IMR-90 (cell line): ENCODE measurements at regions not wholly inside any gene's neighbourhood (a gene's known extent, or its start where the extent isn't known, plus 50 kb on each side); places are given as distances from the start of the nearest gene placed in this dataset.

Source experiments
- ATAC-seq: fragments of 200-7000 bp; cut with Tn5 transposase; 2 replicates; pipeline ENCODE4 v1.9.1; 2020; ENCODE audit warnings: low read depth, mild to moderate bottlenecking, moderate library complexity
- BruUV-seq: library from RNA; stranded (reverse); fragments of 400-500 nt; replicated peaks from 2 replicates; lab custom pipeline; 2021; lab: Mats Ljungman, UMichigan
- CTCF ChIA-PET: fragments of 300-600 bp; formaldehyde crosslinking; extraction: SDS; loops from one replicate; lab custom pipeline; 2021; ENCODE audit warnings: antibody characterized with exemption; lab: Yijun Ruan, JAX
- POLR2A ChIA-PET: fragments of 300-600 bp; sonication (Branson Sonifier 250); formaldehyde crosslinking; loops from one replicate; lab custom pipeline; 2022; ENCODE audit warnings: antibody characterized with exemption; ENCODE audit not compliant: unreplicated experiment; lab: Charles Lee
- DNase-seq: peaks from one replicate; pipeline ENCODE4 v3.0.0; 2013
- H2AFZ ChIP-seq: replicated peaks from 2 replicates; pipeline ENCODE3; 2013; ENCODE audit warnings: low read length, mild to moderate bottlenecking; ENCODE audit not compliant: poor library complexity
- H2AK5ac ChIP-seq: 2 replicates; pipeline ENCODE4 v1.6.1; 2013; ENCODE audit warnings: low read depth, low read length, inconsistent platforms
- H2AK9ac ChIP-seq: replicated peaks from 2 replicates; pipeline ENCODE3; 2013; ENCODE audit warnings: mild to moderate bottlenecking, low read depth, low read length, moderate library complexity; ENCODE audit not compliant: poor library complexity
- H2BK120ac ChIP-seq: 2 replicates; pipeline ENCODE4 v1.6.1; 2013; ENCODE audit warnings: low read depth, low read length, inconsistent platforms
- H2BK15ac ChIP-seq: 3 replicates; pipeline ENCODE4 v1.6.1; 2013; ENCODE audit warnings: low read depth, low read length, inconsistent platforms
- H2BK20ac ChIP-seq: 2 replicates; pipeline ENCODE4 v1.6.1; 2013; ENCODE audit warnings: low read depth, mild to moderate bottlenecking, inconsistent platforms, low read length, moderate library complexity
- H2BK5ac ChIP-seq: 2 replicates; pipeline ENCODE4 v1.6.1; 2013; ENCODE audit warnings: mild to moderate bottlenecking, low read depth, low read length, inconsistent platforms; ENCODE audit not compliant: poor library complexity, severe bottlenecking
- H3K14ac ChIP-seq: replicated peaks from 2 replicates; pipeline ENCODE4 v1.6.1; 2013; ENCODE audit warnings: low read depth, low read length, inconsistent platforms
- H3K18ac ChIP-seq: 2 replicates; pipeline ENCODE4 v1.6.1; 2013; ENCODE audit warnings: low read depth, low read length, control low read depth
- H3K23ac ChIP-seq: 2 replicates; pipeline ENCODE4 v1.6.1; 2013; ENCODE audit warnings: low read depth, low read length, inconsistent platforms
- H3K27ac ChIP-seq: 2 replicates; pipeline ENCODE4 v1.5.1; 2013; ENCODE audit warnings: mild to moderate bottlenecking, control low read depth, low read length; ENCODE audit not compliant: insufficient read depth
- H3K27me3 ChIP-seq: 2 replicates; pipeline ENCODE4 v1.6.1; 2013; ENCODE audit warnings: low read length; ENCODE audit not compliant: control insufficient read depth, insufficient read depth
- H3K36me3 ChIP-seq: 2 replicates; pipeline ENCODE4 v1.6.1; 2013; ENCODE audit warnings: low read length, mixed read lengths; ENCODE audit not compliant: control insufficient read depth, insufficient read depth
- H3K4ac ChIP-seq: 2 replicates; pipeline ENCODE4 v1.6.1; 2013; ENCODE audit warnings: low read depth, low read length, inconsistent platforms
- H3K4me1 ChIP-seq: 2 replicates; pipeline ENCODE4 v1.6.1; 2013; ENCODE audit warnings: low read length, mixed read lengths; ENCODE audit not compliant: control insufficient read depth, insufficient read depth
- H3K4me2 ChIP-seq: 2 replicates; pipeline ENCODE4 v1.6.1; 2013; ENCODE audit warnings: low read depth, mild to moderate bottlenecking, control low read depth, low read length, moderate library complexity
- H3K4me3 ChIP-seq: 2 replicates; pipeline ENCODE4 v1.5.1; 2013; ENCODE audit warnings: low read depth, mild to moderate bottlenecking, control low read depth, low read length, moderate library complexity; ENCODE audit not compliant: insufficient read depth
- H3K56ac ChIP-seq: 2 replicates; pipeline ENCODE4 v1.6.1; 2013; ENCODE audit warnings: low read length, inconsistent platforms; ENCODE audit not compliant: insufficient read depth; ENCODE audit errors: extremely low read depth
- H3K79me1 ChIP-seq, 2 experiments: 2 replicates each; pipeline ENCODE4 v1.6.1; 2013; ENCODE audit warnings: low read length in 2 of 2, inconsistent platforms in 1 of 2, low read depth in 1 of 2
- H3K9ac ChIP-seq: 2 replicates; pipeline ENCODE4 v1.6.1; 2013; ENCODE audit warnings: low read depth, low read length, control low read depth
- H3K9me1 ChIP-seq: 2 replicates; pipeline ENCODE4 v1.6.1; 2013; ENCODE audit warnings: low read length, inconsistent platforms; ENCODE audit not compliant: insufficient read depth
- H3K9me3 ChIP-seq: 2 replicates; pipeline ENCODE4 v1.6.1; 2013; ENCODE audit warnings: low read length; ENCODE audit not compliant: control insufficient read depth, insufficient read depth
- H4K20me1 ChIP-seq: 2 replicates; pipeline ENCODE4 v1.6.1; 2013; ENCODE audit warnings: low read length, inconsistent platforms; ENCODE audit not compliant: insufficient read depth
- H4K5ac ChIP-seq: 2 replicates; pipeline ENCODE4 v1.6.1; 2013; ENCODE audit warnings: mild to moderate bottlenecking, low read depth, low read length, control low read depth
- H4K8ac ChIP-seq, 2 experiments: 2 replicates each; pipeline ENCODE4 v1.6.1; 2013; ENCODE audit warnings: low read depth in 2 of 2, low read length in 2 of 2, control low read depth in 1 of 2, inconsistent platforms in 1 of 2
- H4K91ac ChIP-seq: 2 replicates; pipeline ENCODE4 v1.6.1; 2013; ENCODE audit warnings: low read depth, low read length, inconsistent platforms; ENCODE audit not compliant: insufficient read depth
- BHLHE40 ChIP-seq: fragments of 150-350 bp; IDR thresholded peaks from 2 replicates; pipeline ENCODE4 v1.6.1; 2016; ENCODE audit warnings: mild to moderate bottlenecking, low read depth, low read length
- CEBPB ChIP-seq: IDR thresholded peaks from 2 replicates; pipeline ENCODE4 v1.6.1; 2012; ENCODE audit warnings: low read depth, low read length, improper control_type of control experiment
- CHD1 ChIP-seq: IDR thresholded peaks from 2 replicates; pipeline ENCODE4 v1.6.1; 2012; ENCODE audit warnings: low read depth, low read length, improper control_type of control experiment
- CTCF ChIP-seq: conservative IDR thresholded peaks from 2 replicates; pipeline ENCODE4 v1.5.1; 2012; ENCODE audit warnings: mild to moderate bottlenecking, low read depth, low read length, improper control_type of control experiment
- ELK1 ChIP-seq: fragments of 150-350 bp; IDR thresholded peaks from 2 replicates; pipeline ENCODE4 v1.6.1; 2016; ENCODE audit warnings: low read depth, mild to moderate bottlenecking, low read length, moderate library complexity, borderline replicate concordance
- FOS ChIP-seq: fragments of 150-350 bp; IDR thresholded peaks from 2 replicates; pipeline ENCODE4 v1.6.1; 2016; ENCODE audit warnings: low read depth, low read length
- MXI1 ChIP-seq: IDR thresholded peaks from 2 replicates; pipeline ENCODE4 v1.6.1; 2012; ENCODE audit warnings: low read depth, mild to moderate bottlenecking, low read length, moderate library complexity, borderline replicate concordance
- NFE2L2 ChIP-seq: fragments of 150-350 bp; IDR thresholded peaks from 2 replicates; pipeline ENCODE4 v1.6.1; 2016; ENCODE audit warnings: low read depth, mild to moderate bottlenecking, low read length
- POLR2A ChIP-seq: IDR thresholded peaks from 2 replicates; pipeline ENCODE4 v1.6.1; 2012; ENCODE audit warnings: mild to moderate bottlenecking, low read depth, low read length
- RAD21 ChIP-seq: IDR thresholded peaks from 2 replicates; pipeline ENCODE4 v1.6.1; 2012; ENCODE audit warnings: low read length, improper control_type of control experiment
- RCOR1 ChIP-seq: IDR thresholded peaks from 2 replicates; pipeline ENCODE4 v1.6.1; 2012; ENCODE audit warnings: mild to moderate bottlenecking, low read length, improper control_type of control experiment; ENCODE audit not compliant: insufficient replicate concordance
- RFX5 ChIP-seq: IDR thresholded peaks from 2 replicates; pipeline ENCODE4 v1.8.0; 2012; ENCODE audit warnings: low read depth, mild to moderate bottlenecking, low read length, moderate library complexity
- SMC3 ChIP-seq: fragments of 150-350 bp; IDR thresholded peaks from 2 replicates; pipeline ENCODE4 v1.6.1; 2016; ENCODE audit warnings: low read depth, mild to moderate bottlenecking, antibody characterized with exemption, low read length, moderate library complexity
- WGBS, 2 experiments: methylation state at CpG; one replicate each; pipeline versions ENCODE4 v1.1.5 to v1.1.7; 2013; ENCODE audit warnings: missing lambda C conversion rate in 2 of 2; ENCODE audit not compliant: insufficient read length in 1 of 2; ENCODE audit errors: extremely low coverage in 2 of 2; 5-methylcytosine and 5-hydroxymethylcytosine counted together
- dilution Hi-C: fragments of 300-500 bp; cut with HindIII; formaldehyde crosslinking; loops from one replicate; pipeline ENCODE4 v1.14.3; 2018; ENCODE audit warnings: low sequenced_read_pairs; ENCODE audit not compliant: unreplicated experiment
- in situ Hi-C: fragments of 300-500 bp; cut with MboI; formaldehyde crosslinking; loops from 3 replicates; pipeline ENCODE4 v1.14.3; 2019; ENCODE audit warnings: low sequenced_read_pairs, inconsistent platforms, mixed read lengths
- intact Hi-C: fragments of 100-400 bp; cut with micrococcal nuclease; formaldehyde crosslinking; loops from 2 replicates; pipeline ENCODE4 v1.10.0; 2022

GRCh38 chr12:107511292-107511691 is 174.3 kb upstream of the PWP1 start:
- no peak for TF ChIP-seq FOS
- no peak for TF ChIP-seq POLR2A
- no peak for TF ChIP-seq RFX5
- TF ChIP-seq CHD1: no peak
- no peak for TF ChIP-seq CEBPB
- TF ChIP-seq MXI1: no peak
- no peak for TF ChIP-seq ELK1
- no peak for TF ChIP-seq RAD21
- TF ChIP-seq SMC3: no peak
- no peak for TF ChIP-seq NFE2L2
- no peak for TF ChIP-seq CTCF
- no peak for TF ChIP-seq RCOR1
- no peak for TF ChIP-seq BHLHE40
- dilution Hi-C loops: no loop called here
- H3K4me1 ChIP-seq: peaks cover 4% of the 10 kb centered on the region; the same call in 1 of the 2 replicates
- H3K27me3 ChIP-seq: peaks cover 4% of the 10 kb centered on the region; the same call in 1 of the 2 replicates
- intact Hi-C loops: no loop called here
- no peak overlapping the region for H2BK5ac ChIP-seq
- H2BK120ac ChIP-seq: no peak overlapping the region
- no peaks in the 10 kb centered on the region for H3K9me3 ChIP-seq
- H3K4me2 ChIP-seq: no peak overlapping the region
- H2BK20ac ChIP-seq: no peak overlapping the region
- no peak overlapping the region for H4K8ac ChIP-seq
- 20% methylated on average over 1 of the region's 3 CpGs; no CpG with 5 or more reads in 1 of the 2 experiments for WGBS, 2 experiments
- no peak overlapping the region for H2AFZ ChIP-seq
- POLR2A ChIA-PET: no interaction called here
- H2AK9ac ChIP-seq: no peak overlapping the region
- H3K4me3 ChIP-seq: no peak overlapping the region
- H3K14ac ChIP-seq: no peak overlapping the region
- H4K20me1 ChIP-seq: no peaks in the 10 kb centered on the region
- H3K9me1 ChIP-seq: no peaks in the 10 kb centered on the region; the same call in 1 of the 2 replicates
- H3K9ac ChIP-seq: no peak overlapping the region
- CTCF ChIA-PET: no interaction called here
- H2BK15ac ChIP-seq: no peak overlapping the region
- no peak for ATAC-seq
- no peaks in the 10 kb centered on the region for H3K79me1 ChIP-seq
- H3K36me3 ChIP-seq: no peaks in the 10 kb centered on the region
- no TSS peak for BruUV-seq
- no peak overlapping the region for H3K4ac ChIP-seq
- no peak overlapping the region for H3K27ac ChIP-seq
- peak; percentile 38 for DNase-seq
- no peak overlapping the region for H4K91ac ChIP-seq
- H2AK5ac ChIP-seq: no peak overlapping the region
- H3K23ac ChIP-seq: no peak overlapping the region
- no peak overlapping the region for H3K18ac ChIP-seq
- in situ Hi-C loops: no loop called here
- H3K56ac ChIP-seq: no peak overlapping the region
- H4K5ac ChIP-seq: no peak overlapping the region
